B cell (primary cell): ENCODE measurements at regions not wholly inside any gene's neighbourhood (a gene's known extent, or its start where the extent isn't known, plus 50 kb on each side); places are given as distances from the start of the nearest gene placed in this dataset.

Experiments used
- ATAC-seq: fragments of 200-7000 bp; cut with Tn5 transposase; one replicate; pipeline ENCODE4 v1.10.0; 2021; ENCODE audit warnings: low read depth, mild to moderate bottlenecking, moderate number of reproducible peaks, moderate library complexity
- CTCF ChIA-PET: fragments of 350-600 bp; sonication (Branson Sonifier 250); formaldehyde crosslinking; loops from one replicate; lab custom pipeline; 2021; ENCODE audit warnings: antibody characterized with exemption, inconsistent platforms; lab: Charles Lee
- POLR2A ChIA-PET: fragments of 350-600 bp; sonication (Branson Sonifier 250); formaldehyde crosslinking; loops from one replicate; lab custom pipeline; 2021; ENCODE audit warnings: antibody characterized with exemption; lab: Charles Lee
- DNase-seq: peaks from one replicate; pipeline ENCODE4 v3.0.0; 2013
- H2AFZ ChIP-seq: 2 replicates; pipeline ENCODE4 v1.6.1; 2012; ENCODE audit warnings: mild to moderate bottlenecking, low read depth, low read length; ENCODE audit not compliant: insufficient read depth, poor library complexity, severe bottlenecking
- H3K27ac ChIP-seq, 2 donors: 1 replicate in 1 of 2; 2 replicates in 1 of 2; pipeline ENCODE4 v1.5.1; 2012 to 2013; ENCODE audit warnings: low read length in 2 of 2, mild to moderate bottlenecking in 2 of 2, moderate library complexity in 1 of 2
- H3K27me3 ChIP-seq, 4 experiments: fragments of 200-600 bp in 1 of 4; sonication (generic) in 1 of 4; replicated peaks in 1 of 4; 1 replicate in 2 of 4; 2 replicates in 2 of 4; pipeline versions ENCODE4 v1.6.1 to v1.7.0; 2013 to 2016; ENCODE audit warnings: low read length in 3 of 4, mild to moderate bottlenecking in 2 of 4, mixed read lengths in 1 of 4, moderate library complexity in 1 of 4; ENCODE audit not compliant: insufficient read depth in 4 of 4, control insufficient read depth in 3 of 4; ENCODE audit errors: control extremely low read depth in 1 of 4
- H3K36me3 ChIP-seq, 2 experiments: replicated peaks in 1 of 2; 1 replicate in 1 of 2; 2 replicates in 1 of 2; pipeline versions ENCODE4 v1.6.1 to v1.7.1; 2013; ENCODE audit warnings: low read length in 1 of 2; ENCODE audit not compliant: insufficient read depth in 2 of 2, control insufficient read depth in 1 of 2; ENCODE audit errors: control extremely low read depth in 1 of 2, extremely low read depth in 1 of 2
- H3K4me1 ChIP-seq, 2 donors: fragments of 200-600 bp in 1 of 2; sonication (generic) in 1 of 2; 1 replicate in 1 of 2; 2 replicates in 1 of 2; pipeline versions ENCODE4 v1.5.1 to v1.6.1; 2013 to 2017; ENCODE audit warnings: low read length in 2 of 2; ENCODE audit not compliant: control insufficient read depth in 2 of 2, insufficient read depth in 2 of 2
- H3K4me2 ChIP-seq: replicated peaks from 2 replicates; pipeline ENCODE3; 2012; ENCODE audit warnings: mild to moderate bottlenecking, low read depth, low read length; ENCODE audit not compliant: poor library complexity, severe bottlenecking
- H3K4me3 ChIP-seq, 5 experiments: fragments of 200-600 bp in 1 of 5; sonication (generic) in 1 of 5; 1 replicate in 3 of 5; 2 replicates in 2 of 5; pipeline versions ENCODE4 v1.5.1 to v1.7.0; 2011 to 2016; ENCODE audit warnings: low read length in 4 of 5, mild to moderate bottlenecking in 4 of 5, low read depth in 2 of 5, control low read depth in 1 of 5, moderate library complexity in 1 of 5; ENCODE audit not compliant: insufficient read depth in 1 of 5; ENCODE audit errors: control extremely low read depth in 1 of 5, extremely low read depth in 1 of 5
- H3K79me2 ChIP-seq: fragments of 200-600 bp; sonication (generic); one replicate; pipeline ENCODE4 v1.6.0; 2016; ENCODE audit warnings: low read length; ENCODE audit not compliant: control insufficient read depth, insufficient read depth
- H3K9ac ChIP-seq: fragments of 200-600 bp; sonication (generic); 2 replicates; pipeline ENCODE4 v1.6.1; 2017; ENCODE audit warnings: mild to moderate bottlenecking, low read length, moderate library complexity
- H3K9me3 ChIP-seq, 3 donors: one replicate each; pipeline versions ENCODE4 v1.6.1 to v1.7.1; 2013; ENCODE audit warnings: low read length in 2 of 3; ENCODE audit not compliant: control insufficient read depth in 2 of 3, insufficient read depth in 1 of 3; ENCODE audit errors: control extremely low read depth in 1 of 3
- H4K20me1 ChIP-seq: 2 replicates; pipeline ENCODE4 v1.6.0; 2012; ENCODE audit warnings: mild to moderate bottlenecking, low read length; ENCODE audit not compliant: insufficient read depth, control insufficient read depth, poor library complexity, severe bottlenecking
- H3K27ac Mint-ChIP-seq: one replicate; pipeline ENCODE4 v1.8.0; 2021; ENCODE audit warnings: mixed read lengths
- H3K27me3 Mint-ChIP-seq: one replicate; pipeline ENCODE4 v1.8.0; 2021; ENCODE audit warnings: mixed read lengths
- H3K4me1 Mint-ChIP-seq: one replicate; pipeline ENCODE4 v1.8.0; 2021; ENCODE audit warnings: mixed read lengths
- H3K4me3 Mint-ChIP-seq: one replicate; pipeline ENCODE4 v1.8.0; 2021; ENCODE audit warnings: mixed read lengths
- H3K9me3 Mint-ChIP-seq: one replicate; pipeline ENCODE4 v1.8.0; 2022; ENCODE audit warnings: mixed read lengths; ENCODE audit not compliant: insufficient read depth
- EZH2 ChIP-seq: IDR thresholded peaks from 2 replicates; pipeline ENCODE4 v1.6.1; 2012; ENCODE audit warnings: borderline replicate concordance, low read depth, mild to moderate bottlenecking, moderate library complexity, low read length; ENCODE audit not compliant: insufficient read depth, poor library complexity, severe bottlenecking
- WGBS: methylation state at CpG from one replicate; pipeline ENCODE4 v1.1.5; 2013; ENCODE audit warnings: missing lambda C conversion rate; ENCODE audit not compliant: insufficient coverage; 5-methylcytosine and 5-hydroxymethylcytosine counted together
- intact Hi-C: fragments of 100-400 bp; cut with micrococcal nuclease; formaldehyde crosslinking; loops from one replicate; pipeline ENCODE4 v1.10.0; 2022
- TF ChIP-seq, protein P1 (sequence below): fragments of 200-600 bp; IDR thresholded peaks from one replicate; pipeline ENCODE4 v1.8.0; 2022; ENCODE audit warnings: antibody characterized with exemption, mild to moderate bottlenecking

DNA sequence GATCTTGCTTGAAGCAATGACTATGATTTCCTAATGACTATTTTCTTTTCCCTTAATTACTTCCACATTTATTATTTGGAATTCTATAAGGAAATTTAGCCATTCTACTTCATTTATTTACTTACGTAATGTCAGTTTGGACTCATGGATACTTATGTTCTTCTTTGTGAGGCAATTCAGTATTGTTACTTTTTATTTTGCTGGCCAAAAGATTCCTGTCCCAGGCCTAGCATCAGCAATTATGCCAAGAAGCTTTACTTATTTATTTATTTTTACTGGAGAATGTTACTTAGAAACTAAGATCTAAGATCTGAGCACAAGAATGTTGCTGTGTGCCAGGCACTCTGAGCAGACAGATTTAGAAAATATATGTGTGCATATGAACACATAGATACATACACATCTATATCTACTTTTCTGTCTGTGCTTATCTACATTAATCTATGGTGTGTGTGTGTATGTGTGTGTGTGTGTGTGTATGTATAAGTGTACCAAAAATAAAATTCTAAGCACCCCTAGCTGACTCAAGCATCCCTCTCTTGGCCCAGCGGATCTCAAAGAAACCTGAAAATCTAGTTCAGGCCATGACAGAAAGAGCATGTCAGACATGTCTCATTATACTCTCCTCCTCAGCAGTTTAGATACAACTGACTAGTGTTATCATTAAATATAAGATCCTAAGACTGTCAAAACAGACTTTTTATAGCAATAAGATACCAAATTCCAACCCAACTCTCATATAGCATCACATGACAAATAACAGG, 640.0 kb upstream of the GJE1 start:
- H3K9me3 Mint-ChIP-seq: no peaks in the 10 kb centered on the region

DNA sequence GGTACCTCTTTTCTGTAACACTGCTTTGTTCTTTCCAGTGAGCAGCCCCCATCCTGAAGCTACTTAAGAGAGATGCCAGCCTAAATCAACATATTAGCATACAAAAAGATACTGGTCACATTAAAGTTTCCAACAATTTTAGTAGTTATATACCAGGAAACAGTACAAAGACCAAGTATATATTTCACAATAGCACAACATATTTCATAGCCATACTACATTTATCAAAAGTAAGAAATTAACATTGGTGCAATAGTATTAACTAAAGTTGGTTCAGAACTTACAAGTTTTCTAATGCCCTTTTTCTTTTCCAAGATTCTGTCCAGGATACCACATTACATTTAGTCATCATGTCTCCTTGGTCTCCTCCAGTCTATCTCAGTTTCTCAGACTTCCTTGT, 641.0 kb upstream of the GJE1 start:
- Histone ChIP-seq H3K9me3 (no peaks in the 10 kb centered on the region), H3K27me3 (no peaks in the 10 kb centered on the region), H3K27ac (no peak overlapping the region), H3K9ac (no peak overlapping the region), H2AFZ (no peak overlapping the region), H4K20me1 (no peaks in the 10 kb centered on the region), H3K4me2 (no peak overlapping the region), H3K79me2 (no peaks in the 10 kb centered on the region), H3K36me3 (no peaks in the 10 kb centered on the region), H3K4me3 (no peak overlapping the region), H3K4me1 (peaks cover 12 to 13% of the 10 kb centered on the region in 2 donors)
- H3K4me3 Mint-ChIP-seq: no peak overlapping the region
- H3K9me3 Mint-ChIP-seq: no peaks in the 10 kb centered on the region
- CTCF ChIA-PET: no interaction called here
- H3K4me1 Mint-ChIP-seq: peaks cover 18% of the 10 kb centered on the region
- POLR2A ChIA-PET: no interaction called here
- intact Hi-C loops: no loop called here
- ATAC-seq (no peak), DNase-seq (no peak)
- no peak overlapping the region for H3K27ac Mint-ChIP-seq
- H3K27me3 Mint-ChIP-seq: no peaks in the 10 kb centered on the region
- TF ChIP-seq EZH2: no peak
- TF ChIP-seq, protein P1, sequence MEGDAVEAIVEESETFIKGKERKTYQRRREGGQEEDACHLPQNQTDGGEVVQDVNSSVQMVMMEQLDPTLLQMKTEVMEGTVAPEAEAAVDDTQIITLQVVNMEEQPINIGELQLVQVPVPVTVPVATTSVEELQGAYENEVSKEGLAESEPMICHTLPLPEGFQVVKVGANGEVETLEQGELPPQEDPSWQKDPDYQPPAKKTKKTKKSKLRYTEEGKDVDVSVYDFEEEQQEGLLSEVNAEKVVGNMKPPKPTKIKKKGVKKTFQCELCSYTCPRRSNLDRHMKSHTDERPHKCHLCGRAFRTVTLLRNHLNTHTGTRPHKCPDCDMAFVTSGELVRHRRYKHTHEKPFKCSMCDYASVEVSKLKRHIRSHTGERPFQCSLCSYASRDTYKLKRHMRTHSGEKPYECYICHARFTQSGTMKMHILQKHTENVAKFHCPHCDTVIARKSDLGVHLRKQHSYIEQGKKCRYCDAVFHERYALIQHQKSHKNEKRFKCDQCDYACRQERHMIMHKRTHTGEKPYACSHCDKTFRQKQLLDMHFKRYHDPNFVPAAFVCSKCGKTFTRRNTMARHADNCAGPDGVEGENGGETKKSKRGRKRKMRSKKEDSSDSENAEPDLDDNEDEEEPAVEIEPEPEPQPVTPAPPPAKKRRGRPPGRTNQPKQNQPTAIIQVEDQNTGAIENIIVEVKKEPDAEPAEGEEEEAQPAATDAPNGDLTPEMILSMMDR: no peak

More for the DNA sequence above, 640.0 kb upstream of the GJE1 start:
- no peaks in the 10 kb centered on the region for H3K79me2 ChIP-seq
- H3K27me3 Mint-ChIP-seq: no peaks in the 10 kb centered on the region
- CTCF ChIA-PET: no interaction called here
- peaks cover 0 to 5% (median 0%) of the 10 kb centered on the region in 3 donors for H3K9me3 ChIP-seq
- no peak overlapping the region for H3K4me3 ChIP-seq
- no peaks in the 10 kb centered on the region for H3K27me3 ChIP-seq
- no peak for ATAC-seq
- WGBS: no CpG with 5 or more reads among the region's 2 CpGs
- H4K20me1 ChIP-seq: no peaks in the 10 kb centered on the region
- no peak overlapping the region for H3K4me3 Mint-ChIP-seq
- no peak overlapping the region for H3K27ac ChIP-seq
- peaks cover 15 to 16% of the 10 kb centered on the region in 2 donors for H3K4me1 ChIP-seq
- intact Hi-C loops: no loop called here
- no peak for DNase-seq
- H3K9ac ChIP-seq: no peak overlapping the region
- H2AFZ ChIP-seq: no peak overlapping the region
- POLR2A ChIA-PET: no interaction called here
- peaks cover 20% of the 10 kb centered on the region for H3K4me1 Mint-ChIP-seq
- H3K27ac Mint-ChIP-seq: no peak overlapping the region
- TF ChIP-seq EZH2: no peak
- TF ChIP-seq, protein P1: no peak
- no peak overlapping the region for H3K4me2 ChIP-seq
- H3K36me3 ChIP-seq: no peaks in the 10 kb centered on the region
